GM23248 (cell line): ENCODE measurements at regions not wholly inside any gene's neighbourhood (a gene's known extent, or its start where the extent isn't known, plus 50 kb on each side); places are given as distances from the start of the nearest gene placed in this dataset.
A peak's percentile ranks its signal among the peaks of the same experiment; 100 is the strongest.
"Not testable (repeated sequence)": the region's sequence is repeated elsewhere in the genome, so short reads cannot be mapped to it uniquely, and the experiment has no call there.

Experiments
- DNase-seq: peaks from one replicate; pipeline ENCODE4 v3.0.0-alpha.2; 2015
- H2AFZ ChIP-seq: fragments of 200-600 bp; sonication (generic); 2 replicates; pipeline ENCODE4 v1.6.1; 2016; ENCODE audit warnings: antibody characterized with exemption
- H3F3A ChIP-seq: fragments of 200-600 bp; sonication (generic); 2 replicates; pipeline ENCODE4 v1.6.1; 2016; ENCODE audit warnings: mild to moderate bottlenecking, antibody characterized with exemption, mixed run types; ENCODE audit not compliant: insufficient read depth
- H3K27ac ChIP-seq: fragments of 200-600 bp; sonication (generic); 2 replicates; pipeline ENCODE4 v1.5.1; 2016; ENCODE audit warnings: mild to moderate bottlenecking
- H3K27me3 ChIP-seq: fragments of 200-600 bp; sonication (generic); replicated peaks from 2 replicates; pipeline ENCODE4 v1.6.1; 2016; ENCODE audit warnings: mild to moderate bottlenecking; ENCODE audit not compliant: insufficient read depth
- H3K36me3 ChIP-seq: fragments of 200-600 bp; sonication (generic); 2 replicates; pipeline ENCODE4 v1.6.1; 2016; ENCODE audit warnings: low read depth, mild to moderate bottlenecking
- H3K4me1 ChIP-seq: fragments of 200-600 bp; sonication (generic); 2 replicates; pipeline ENCODE4 v1.6.1; 2016; ENCODE audit warnings: mild to moderate bottlenecking; ENCODE audit not compliant: insufficient read depth
- H3K4me2 ChIP-seq: fragments of 200-600 bp; sonication (generic); one replicate; pipeline ENCODE4 v1.6.1; 2016; ENCODE audit warnings: mild to moderate bottlenecking; ENCODE audit not compliant: unreplicated experiment
- H3K4me3 ChIP-seq: fragments of 200-600 bp; sonication (generic); 2 replicates; pipeline ENCODE4 v1.5.1; 2016; ENCODE audit warnings: mild to moderate bottlenecking
- H3K79me2 ChIP-seq: fragments of 200-600 bp; sonication (generic); 2 replicates; pipeline ENCODE4 v1.6.1; 2016; ENCODE audit warnings: mild to moderate bottlenecking; ENCODE audit not compliant: insufficient read depth
- H3K9ac ChIP-seq: fragments of 200-600 bp; sonication (generic); 2 replicates; pipeline ENCODE4 v1.6.1; 2016; ENCODE audit warnings: mild to moderate bottlenecking
- H3K9me2 ChIP-seq: fragments of 200-600 bp; sonication (generic); 2 replicates; pipeline ENCODE4 v1.6.1; 2016; ENCODE audit warnings: mixed run types, mild to moderate bottlenecking, moderate library complexity; ENCODE audit not compliant: insufficient read depth
- H3K9me3 ChIP-seq: fragments of 200-600 bp; sonication (generic); one replicate; pipeline ENCODE4 v1.6.1; 2017; ENCODE audit warnings: low read depth
- H4K20me1 ChIP-seq: fragments of 200-600 bp; sonication (generic); 2 replicates; pipeline ENCODE4 v1.6.0; 2016; ENCODE audit not compliant: insufficient read depth
- EZH2 ChIP-seq: fragments of 200-600 bp; sonication (generic); IDR thresholded peaks from 2 replicates; pipeline ENCODE4 v1.6.1; 2018; ENCODE audit warnings: antibody characterized with exemption, mild to moderate bottlenecking; ENCODE audit not compliant: insufficient read depth, poor library complexity, severe bottlenecking
- EZH2phosphoT487 ChIP-seq: fragments of 200-600 bp; sonication (generic); IDR thresholded peaks from 2 replicates; pipeline ENCODE4 v1.6.1; 2018; ENCODE audit warnings: antibody characterized with exemption, moderate library complexity, mild to moderate bottlenecking, low read depth; ENCODE audit not compliant: insufficient read depth
- WGBS, 2 experiments: methylation state at CpG; one replicate each; pipeline ENCODE4 v1.1.6; 2015 to 2017; ENCODE audit warnings: low lambda C conversion rate in 2 of 2, low coverage in 1 of 2; ENCODE audit errors: missing lambda C conversion rate in 2 of 2; 5-methylcytosine and 5-hydroxymethylcytosine counted together
- in situ Hi-C: fragments of 300-500 bp; cut with MboI; formaldehyde crosslinking; loops from 2 replicates; pipeline ENCODE4 v1.15.0; 2020

GRCh38 chr9:752201-752600 lies 89.3 kb upstream of the DMRT1 start:
- H3K4me3 ChIP-seq: no peak overlapping the region
- in situ Hi-C loops: no loop called here
- 20 to 27% methylated on average over 5 of the region's 5 CpGs for WGBS, 2 experiments
- no peaks in the 10 kb centered on the region for H3K36me3 ChIP-seq
- H3F3A ChIP-seq: peaks cover 47% of the 10 kb centered on the region
- H3K9me2 ChIP-seq: no peaks in the 10 kb centered on the region
- H3K79me2 ChIP-seq: no peaks in the 10 kb centered on the region
- no peaks in the 10 kb centered on the region for H3K9me3 ChIP-seq
- H3K27me3 ChIP-seq: no peaks in the 10 kb centered on the region
- H3K4me2 ChIP-seq: peak overlapping the region; percentile 44
- H3K9ac ChIP-seq: peak overlapping the region; percentile 58
- H3K4me1 ChIP-seq: peaks cover 35% of the 10 kb centered on the region
- peak; percentile 94 for DNase-seq
- H3K27ac ChIP-seq: peak overlapping the region; percentile 85
- TF ChIP-seq EZH2phosphoT487 (no peak), EZH2 (no peak)
- H2AFZ ChIP-seq: no peak overlapping the region
- H4K20me1 ChIP-seq: no peaks in the 10 kb centered on the region

GRCh38 chr9:752681-753200 lies 88.8 kb upstream of the DMRT1 start:
- Histone ChIP-seq H4K20me1 (no peaks in the 10 kb centered on the region), H3K27me3 (no peaks in the 10 kb centered on the region), H3K9me2 (no peaks in the 10 kb centered on the region), H3K9ac (peak overlapping the region; percentile 20; the same call in 1 of the 2 replicates), H3K4me1 (peaks cover 35% of the 10 kb centered on the region), H2AFZ (no peak overlapping the region), H3K79me2 (no peaks in the 10 kb centered on the region), H3K9me3 (no peaks in the 10 kb centered on the region), H3K36me3 (no peaks in the 10 kb centered on the region), H3F3A (peaks cover 47% of the 10 kb centered on the region), H3K4me3 (no peak overlapping the region), H3K4me2 (no peak overlapping the region), H3K27ac (peak overlapping the region; percentile 85)
- WGBS, 2 experiments: 85 to 87% methylated on average over 6 of the region's 6 CpGs
- DNase-seq: peak; percentile 36
- in situ Hi-C loops: no loop called here
- TF ChIP-seq EZH2 (no peak), EZH2phosphoT487 (no peak)

- H3K79me2 ChIP-seq, H2AFZ ChIP-seq, H3K36me3 ChIP-seq, H3K4me2 ChIP-seq, H3K9ac ChIP-seq, H3K27ac ChIP-seq, H3K9me3 ChIP-seq, H3K4me3 ChIP-seq, in situ Hi-C loops, DNase-seq, H4K20me1 ChIP-seq, H3K27me3 ChIP-seq, H3K9me2 ChIP-seq: not testable (repeated sequence)
- 99 to 100% methylated on average over 9 of the region's 9 CpGs for WGBS, 2 experiments
- Histone ChIP-seq H3K4me1 (peaks cover 35% of the 10 kb centered on the region), H3F3A (peaks cover 47% of the 10 kb centered on the region)
These were observed 87.8 kb upstream of the DMRT1 start for GRCh38 chr9:753734-754133.

GRCh38 chr9:754150-754931 lies 87.2 kb upstream of the DMRT1 start:
- in situ Hi-C loops: no loop called here
- no peak for TF ChIP-seq EZH2
- Histone ChIP-seq H3F3A (peaks cover 46% of the 10 kb centered on the region), H3K9me2 (no peaks in the 10 kb centered on the region), H3K79me2 (no peaks in the 10 kb centered on the region), H3K4me1 (peaks cover 35% of the 10 kb centered on the region), H3K36me3 (no peaks in the 10 kb centered on the region), H3K9me3 (no peaks in the 10 kb centered on the region), H3K27ac (no peak overlapping the region), H3K27me3 (no peaks in the 10 kb centered on the region), H4K20me1 (no peaks in the 10 kb centered on the region), H3K4me2 (no peak overlapping the region), H3K9ac (no peak overlapping the region), H2AFZ (no peak overlapping the region), H3K4me3 (no peak overlapping the region)
- DNase-seq: no peak
- WGBS, 2 experiments: 81 to 82% methylated on average over 9 of the region's 9 CpGs
